SH-SY5Y (cell line): ENCODE measurements at regions not wholly inside any gene's neighbourhood (a gene's known extent, or its start where the extent isn't known, plus 50 kb on each side); places are given as distances from the start of the nearest gene placed in this dataset.

ENCODE experiments used
- GATA2 ChIP-seq: IDR thresholded peaks from 2 replicates; pipeline ENCODE4 v1.6.1; 2011; ENCODE audit warnings: mild to moderate bottlenecking, low read depth, low read length
- GATA3 ChIP-seq: IDR thresholded peaks from 2 replicates; pipeline ENCODE4 v1.6.1; 2011; ENCODE audit warnings: low read depth, mild to moderate bottlenecking, low read length, moderate library complexity

DNA sequence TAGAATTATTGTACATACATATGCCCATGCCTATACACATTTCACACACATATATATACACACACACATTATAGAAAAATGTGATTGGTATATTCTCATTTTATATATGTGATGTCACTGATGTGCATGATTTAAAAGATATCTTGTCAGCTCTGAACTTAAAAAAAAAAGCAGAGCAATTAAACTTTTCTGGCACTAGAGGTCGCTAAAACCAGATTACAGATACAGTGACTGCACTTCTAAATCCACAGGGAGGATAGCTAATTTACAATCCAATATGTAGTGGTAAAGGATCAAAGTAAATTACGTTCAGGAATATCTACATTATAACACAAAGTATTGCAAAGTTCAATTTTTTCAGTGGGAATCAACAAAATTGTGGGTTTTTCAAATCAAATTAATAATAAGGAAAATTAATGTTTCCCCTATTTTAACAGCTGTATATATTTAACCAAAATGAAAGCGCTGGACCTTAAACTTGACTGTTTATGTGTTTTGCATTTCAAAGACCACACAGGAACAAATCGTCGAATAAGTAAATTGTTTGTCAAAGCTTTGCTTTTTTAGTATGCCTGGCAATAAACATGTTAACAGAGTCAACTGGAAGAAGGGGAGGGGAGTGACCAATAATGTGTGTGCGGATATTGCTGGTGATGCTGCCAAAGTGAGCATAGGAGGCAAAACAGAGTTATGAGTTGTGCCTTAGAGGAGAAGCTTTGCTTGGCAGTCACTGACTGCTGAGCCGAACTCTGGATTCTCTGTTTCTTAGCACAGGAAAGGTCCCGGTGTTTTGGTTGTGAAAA is 1201.4 kb upstream of the C9orf72 start:
- TF ChIP-seq GATA2 (no peak), GATA3 (no peak)

DNA sequence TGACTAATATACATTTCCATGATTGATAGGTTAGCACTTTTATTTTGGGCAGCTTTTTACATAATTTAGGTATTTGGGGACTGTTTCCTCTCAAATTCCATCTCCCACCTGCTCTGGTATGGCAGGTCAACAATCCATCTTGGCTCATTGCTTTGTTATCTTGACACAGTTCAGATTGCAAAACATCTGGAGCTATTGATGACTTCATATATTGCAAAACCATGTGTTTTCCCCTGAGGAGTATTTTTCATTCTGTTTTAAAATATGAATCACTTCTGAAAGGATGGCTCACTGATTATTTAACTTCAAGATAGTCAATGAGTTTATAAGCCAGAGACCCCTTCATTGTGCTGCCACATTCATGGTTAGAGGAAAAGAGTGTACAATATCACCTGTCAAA is 1206.0 kb upstream of the C9orf72 start:
- TF ChIP-seq GATA2 (peak; percentile 77; the same call in 1 of the 2 replicates), GATA3 (peak; percentile 77)

DNA sequence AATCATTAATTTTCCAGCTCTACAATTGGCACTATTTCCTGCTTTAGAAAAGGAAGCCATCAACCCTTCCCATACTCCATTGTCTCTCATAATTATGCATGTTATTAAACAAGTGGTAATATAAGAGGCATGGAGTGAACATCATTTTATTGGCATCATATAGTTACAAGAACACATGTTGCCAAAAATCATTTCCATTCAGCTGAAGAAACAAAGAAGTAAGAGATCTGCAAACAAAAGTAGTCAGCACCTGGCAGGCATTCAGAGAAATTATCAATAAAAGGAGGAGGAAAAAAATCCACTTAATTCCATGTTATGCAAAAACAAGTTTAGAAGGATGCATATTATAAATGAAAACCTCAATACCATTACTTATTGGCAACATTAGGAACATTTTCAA is 1208.2 kb upstream of the C9orf72 start:
- no peak for TF ChIP-seq GATA2
- TF ChIP-seq GATA3, result no peak

DNA sequence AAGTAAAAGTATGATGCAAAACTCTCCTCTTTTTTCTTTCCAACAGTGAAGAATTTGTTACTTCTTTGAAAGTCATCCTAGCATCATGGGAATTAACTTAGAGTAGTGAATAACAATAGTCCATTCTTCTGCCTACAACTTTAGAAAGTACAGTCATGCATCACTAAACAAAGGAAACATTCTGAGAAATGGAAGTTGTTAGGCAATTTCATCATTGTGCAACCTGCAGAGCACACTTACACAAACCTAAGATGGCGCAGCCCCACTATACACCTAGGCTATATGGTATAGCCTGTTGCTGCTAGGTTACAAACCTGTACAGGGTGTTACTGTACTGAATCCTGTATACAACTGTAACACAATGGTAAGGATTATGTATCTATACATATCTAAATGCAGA is 1209.3 kb upstream of the C9orf72 start:
- no peak for TF ChIP-seq GATA2
- no peak for TF ChIP-seq GATA3

DNA sequence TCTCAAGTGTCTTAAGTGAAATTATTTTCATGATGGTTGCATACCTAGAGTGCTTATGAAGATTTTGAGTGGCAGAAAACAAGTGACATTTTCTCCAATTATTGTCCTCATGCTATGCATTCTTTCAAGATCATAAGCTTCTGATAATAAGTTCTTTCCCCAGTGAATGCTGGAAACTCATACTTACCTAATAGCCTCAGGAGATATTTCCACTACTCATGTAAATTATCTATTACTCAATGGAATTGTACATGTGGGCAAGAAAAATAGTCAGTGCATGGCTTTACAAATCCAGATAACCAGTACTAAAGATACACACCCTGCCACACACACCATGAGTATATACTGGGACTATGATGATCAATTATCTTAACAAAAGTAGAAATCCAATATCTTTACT is 1219.4 kb upstream of the C9orf72 start:
- TF ChIP-seq GATA2 (no peak), GATA3 (no peak)

DNA sequence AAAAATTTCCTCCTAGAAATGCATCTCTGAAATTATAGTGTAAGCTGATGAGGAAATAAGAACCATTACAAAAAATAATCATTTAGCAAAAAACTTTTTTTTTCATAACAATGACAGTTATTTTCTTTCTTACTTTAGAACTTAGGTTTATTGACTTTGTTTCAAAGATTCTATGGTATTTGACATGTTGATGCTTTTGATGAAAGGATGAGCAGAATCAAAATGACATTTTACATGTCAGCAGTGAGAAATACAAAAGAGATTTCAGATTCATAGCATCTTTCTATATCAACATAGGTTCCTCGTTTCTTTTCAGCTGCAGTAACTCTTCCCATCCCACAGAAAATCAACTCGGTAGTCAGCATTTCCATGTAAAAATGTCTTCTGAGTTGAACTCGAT is 1226.6 kb upstream of the C9orf72 start:
- no peak for TF ChIP-seq GATA3
- TF ChIP-seq GATA2, result no peak

DNA sequence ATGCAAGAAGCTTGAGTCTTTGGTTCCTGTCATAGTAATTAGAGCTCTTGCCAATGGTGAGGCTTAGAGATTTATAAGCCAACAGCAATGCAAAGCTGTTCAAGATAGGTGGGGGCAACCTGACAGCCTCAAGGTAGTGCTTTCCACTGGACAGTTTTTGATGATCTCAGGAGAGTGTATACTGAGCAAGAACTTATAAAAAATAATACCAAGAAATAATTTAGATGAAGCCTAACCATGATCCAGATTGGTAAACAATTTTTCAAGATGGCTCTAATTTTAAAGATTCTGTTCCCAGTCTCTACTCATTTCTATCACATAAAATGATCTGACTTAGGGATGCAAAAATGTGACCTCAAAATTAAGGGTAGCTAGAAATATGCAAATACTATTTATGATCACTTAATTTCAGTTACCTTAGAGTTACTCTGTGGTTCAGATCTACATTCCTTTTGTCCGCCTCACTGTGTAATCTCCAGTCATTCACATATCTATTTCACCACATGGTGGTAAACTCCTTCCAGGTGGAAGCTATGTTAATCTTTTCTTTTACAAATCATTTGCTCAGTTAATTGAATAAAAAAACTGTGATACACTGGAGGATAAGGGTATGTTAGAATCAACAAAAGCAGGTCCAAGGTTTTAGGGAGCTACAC is 1228.0 kb upstream of the C9orf72 start:
- TF ChIP-seq GATA3 (no peak), GATA2 (no peak)

DNA sequence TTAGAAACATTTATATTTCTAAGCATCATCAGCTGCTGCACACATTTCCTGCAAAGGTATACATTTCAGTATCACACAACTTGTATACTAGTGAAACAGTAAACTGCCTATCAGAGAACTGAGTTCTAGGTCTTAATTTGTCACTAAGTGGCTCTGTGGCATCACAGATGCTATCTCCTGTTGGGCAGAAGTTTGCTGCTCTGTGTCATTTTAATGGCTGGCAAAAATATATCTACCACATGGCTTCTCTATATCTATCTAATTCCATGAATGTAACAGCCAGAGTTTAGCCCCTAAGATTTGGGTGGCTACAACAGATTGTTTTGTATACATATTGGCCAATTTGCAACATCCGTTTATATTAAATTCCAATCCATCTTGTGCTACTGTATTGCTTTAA is 1231.9 kb upstream of the C9orf72 start:
- TF ChIP-seq GATA2, result peak; percentile 93
- TF ChIP-seq GATA3, result peak; percentile 96

DNA sequence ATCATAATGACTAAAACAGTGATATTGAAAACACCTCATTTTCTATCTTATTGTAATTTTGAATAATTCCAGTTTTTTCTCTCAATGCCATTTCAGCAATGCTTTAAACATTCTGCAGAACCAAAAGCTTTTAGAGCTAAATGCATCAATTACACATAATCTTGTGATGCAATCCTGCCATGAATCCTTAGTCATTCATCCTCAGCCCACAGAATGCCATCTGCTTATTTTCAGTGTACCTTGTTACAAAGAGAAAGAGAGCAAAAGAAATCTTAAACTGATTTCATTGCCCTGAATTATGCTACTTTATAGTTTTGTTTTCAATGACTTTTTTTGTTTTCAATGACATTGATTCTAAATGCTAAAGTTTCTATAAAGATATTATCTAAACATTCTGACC is 1234.8 kb upstream of the C9orf72 start:
- TF ChIP-seq GATA3 (peak; percentile 33; the same call in 1 of the 2 replicates), GATA2 (peak; percentile 69)

DNA sequence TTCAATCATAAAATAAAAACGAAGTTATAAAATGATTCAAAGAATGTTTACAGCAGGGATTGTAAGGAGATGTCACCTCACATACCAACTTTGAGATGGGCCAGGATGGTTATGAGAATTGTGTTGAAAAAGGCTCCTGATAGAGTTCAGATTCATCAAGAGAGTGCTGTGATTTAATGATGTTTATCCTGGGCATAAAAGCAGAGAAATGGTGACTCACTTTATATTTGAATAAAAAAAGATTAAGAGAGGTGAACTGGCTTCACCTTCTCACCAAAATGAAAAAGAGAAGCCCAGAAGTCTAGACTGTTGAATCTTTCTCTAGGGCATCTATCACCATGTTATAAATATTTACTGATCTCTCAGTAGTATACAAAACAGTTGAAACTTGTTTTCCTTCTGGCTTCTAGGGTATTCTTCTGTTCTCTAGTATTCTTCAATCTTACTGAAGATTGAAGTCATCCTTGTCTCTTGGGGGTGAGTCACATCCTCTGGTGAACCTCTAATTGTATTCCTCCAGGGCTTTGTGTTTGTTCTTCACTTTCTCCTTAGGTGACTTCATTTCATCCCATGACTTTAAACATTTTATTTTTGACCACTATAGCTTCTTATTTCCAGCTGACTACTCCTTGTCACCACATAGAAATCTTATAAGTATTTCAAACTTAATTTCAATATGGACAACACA is 1237.3 kb upstream of the C9orf72 start:
- TF ChIP-seq GATA2 (no peak), GATA3 (no peak)

DNA sequence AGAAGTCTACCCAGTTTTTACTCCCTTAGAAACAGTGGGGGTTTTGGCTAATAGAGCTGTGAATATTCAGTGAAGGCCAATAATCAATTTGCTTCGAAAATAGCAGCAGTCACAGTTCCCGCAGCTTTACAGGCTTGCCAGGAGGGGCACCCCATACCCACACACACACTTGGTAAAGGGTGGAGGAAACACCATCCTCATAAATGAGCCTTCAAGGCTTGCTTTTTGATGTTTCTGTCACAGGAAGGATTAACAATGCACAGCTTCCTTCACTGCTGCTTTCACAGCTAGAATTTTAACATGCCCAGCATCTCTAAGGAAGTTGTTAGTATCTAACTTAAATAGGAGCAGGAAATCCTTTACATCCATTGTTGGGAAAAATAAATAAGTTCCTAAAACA is 1247.5 kb upstream of the C9orf72 start:
- TF ChIP-seq GATA2 (no peak), GATA3 (no peak)

DNA sequence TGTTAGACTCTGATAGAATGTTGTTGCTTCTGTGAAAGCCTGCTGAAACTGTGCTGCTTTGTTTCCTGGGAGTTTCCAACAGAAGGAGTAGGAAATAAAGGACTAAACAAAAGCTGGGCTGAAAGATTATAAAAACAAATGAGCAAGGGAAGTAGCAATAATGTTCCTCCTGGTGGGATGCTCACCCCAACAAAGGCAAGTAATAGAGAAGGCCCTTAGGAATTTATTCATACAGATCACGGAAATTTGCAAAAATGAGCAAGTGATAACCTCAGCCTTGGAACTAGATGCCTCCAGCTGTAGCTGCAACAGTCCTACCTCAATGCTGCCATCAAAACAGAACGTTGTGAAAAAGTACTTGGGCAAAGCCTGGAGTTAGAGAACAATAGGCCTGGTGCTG is 1248.0 kb upstream of the C9orf72 start:
- no peak for TF ChIP-seq GATA2
- no peak for TF ChIP-seq GATA3

DNA sequence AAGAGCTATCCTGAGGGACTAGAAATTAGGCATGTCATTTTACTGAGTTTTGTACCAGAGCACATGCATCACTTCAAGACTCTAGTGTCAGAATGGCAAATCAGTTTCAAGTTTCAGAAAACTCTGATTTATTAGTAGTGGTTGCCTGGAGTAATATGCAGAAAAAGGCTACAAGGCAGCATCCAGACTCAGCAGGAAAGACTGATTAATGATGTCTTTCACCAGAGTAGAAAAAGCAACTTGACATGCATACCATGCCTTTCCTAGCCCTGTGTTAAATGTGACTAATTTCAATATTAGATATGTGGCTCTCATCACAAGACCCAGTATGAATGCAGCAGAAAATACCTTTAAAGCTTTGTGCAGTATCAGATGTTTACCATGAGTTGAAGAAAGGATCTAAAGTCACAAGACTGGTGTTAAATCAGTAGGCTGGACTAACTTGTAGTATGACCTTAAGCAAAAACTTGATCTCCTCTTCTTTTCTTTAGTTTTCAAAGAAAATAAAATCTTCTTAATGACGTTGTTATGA is 1251.2 kb upstream of the C9orf72 start:
- TF ChIP-seq GATA2 (no peak), GATA3 (no peak)

DNA sequence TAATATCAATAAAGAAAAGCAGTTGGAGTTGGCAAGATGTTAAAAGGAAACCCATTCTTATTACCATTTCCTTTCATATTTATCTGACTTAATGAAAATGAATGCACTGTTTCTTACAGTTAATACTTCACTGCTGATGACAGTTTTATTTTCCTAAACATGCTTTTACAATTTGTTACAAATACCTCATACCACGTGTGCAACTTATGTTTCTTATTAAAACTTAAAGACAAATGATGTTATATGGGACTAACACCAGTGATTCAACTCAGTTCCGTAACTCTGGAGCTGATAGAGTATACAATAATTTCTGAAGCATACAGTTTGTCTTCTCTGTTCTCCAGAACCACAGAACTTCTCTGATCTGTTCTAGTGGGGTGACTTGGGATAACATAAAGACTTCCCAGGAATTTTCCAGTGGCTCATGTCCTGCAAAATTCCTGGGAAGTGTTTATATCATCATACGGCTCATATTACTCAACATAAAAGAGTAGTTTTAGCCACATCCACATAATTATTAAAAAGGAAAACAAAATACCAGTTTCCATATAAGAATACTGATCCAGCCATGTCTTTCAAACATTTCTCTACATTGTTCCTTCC is 1259.0 kb upstream of the C9orf72 start:
- no peak for TF ChIP-seq GATA3
- TF ChIP-seq GATA2, result no peak
